ENCODE measurements at regions not wholly inside any gene's neighbourhood (a gene's known extent, or its start where the extent isn't known, plus 50 kb on each side); places are given as distances from the start of the nearest gene placed in this dataset.

DNA sequence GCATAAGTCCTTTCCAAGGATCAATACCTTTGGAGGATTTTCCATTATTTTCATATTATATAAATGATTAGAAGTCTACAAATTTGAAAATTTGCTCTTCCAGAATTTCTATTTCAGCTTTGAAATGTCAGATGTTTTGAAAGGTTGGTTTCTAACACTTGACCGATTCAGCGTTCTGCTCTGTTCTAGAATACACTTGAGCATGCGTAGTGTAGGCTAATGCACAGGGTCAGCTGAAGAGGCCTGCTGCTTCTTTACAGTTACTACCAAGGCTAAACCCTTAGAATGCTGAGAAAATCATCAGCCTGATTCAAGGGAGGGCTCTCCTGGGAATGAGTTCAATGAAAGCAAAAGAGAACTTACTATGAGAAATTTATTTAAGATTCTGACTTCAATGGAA lies 177.6 kb downstream of the RNF144B start:
- TF ChIP-seq FOXM1 (IDR thresholded peaks at IDR 0.05; ENCODE audit: low read depth), result no peak
- TF ChIP-seq, protein P1, sequence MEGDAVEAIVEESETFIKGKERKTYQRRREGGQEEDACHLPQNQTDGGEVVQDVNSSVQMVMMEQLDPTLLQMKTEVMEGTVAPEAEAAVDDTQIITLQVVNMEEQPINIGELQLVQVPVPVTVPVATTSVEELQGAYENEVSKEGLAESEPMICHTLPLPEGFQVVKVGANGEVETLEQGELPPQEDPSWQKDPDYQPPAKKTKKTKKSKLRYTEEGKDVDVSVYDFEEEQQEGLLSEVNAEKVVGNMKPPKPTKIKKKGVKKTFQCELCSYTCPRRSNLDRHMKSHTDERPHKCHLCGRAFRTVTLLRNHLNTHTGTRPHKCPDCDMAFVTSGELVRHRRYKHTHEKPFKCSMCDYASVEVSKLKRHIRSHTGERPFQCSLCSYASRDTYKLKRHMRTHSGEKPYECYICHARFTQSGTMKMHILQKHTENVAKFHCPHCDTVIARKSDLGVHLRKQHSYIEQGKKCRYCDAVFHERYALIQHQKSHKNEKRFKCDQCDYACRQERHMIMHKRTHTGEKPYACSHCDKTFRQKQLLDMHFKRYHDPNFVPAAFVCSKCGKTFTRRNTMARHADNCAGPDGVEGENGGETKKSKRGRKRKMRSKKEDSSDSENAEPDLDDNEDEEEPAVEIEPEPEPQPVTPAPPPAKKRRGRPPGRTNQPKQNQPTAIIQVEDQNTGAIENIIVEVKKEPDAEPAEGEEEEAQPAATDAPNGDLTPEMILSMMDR (IDR thresholded peaks at IDR 0.05), result no peak
- TF ChIP-seq GABPA (IDR thresholded peaks at IDR 0.05; ENCODE audit: low read depth), result no peak
- no peak for TF ChIP-seq EZH2phosphoT487 (IDR thresholded peaks at IDR 0.05; ENCODE audit: borderline replicate concordance, low read depth)
- TF ChIP-seq ELF1 (IDR thresholded peaks at IDR 0.05), result no peak
- TF ChIP-seq GATA2 (CRISPR knock-in tag; IDR thresholded peaks at IDR 0.05), result no peak
